OCI-LY1 (cell line): ENCODE measurements at regions not wholly inside any gene's neighbourhood (a gene's known extent, or its start where the extent isn't known, plus 50 kb on each side); places are given as distances from the start of the nearest gene placed in this dataset.

Experiments used
- H2AFZ ChIP-seq: fragments of 200-600 bp; sonication (generic), shearing (Covaris generic); 2 replicates; pipeline ENCODE4 v1.6.0; 2014; ENCODE audit warnings: antibody characterized with exemption, mild to moderate bottlenecking, low read length
- H3F3A ChIP-seq: fragments of 200-600 bp; sonication (generic), shearing (Covaris generic); 2 replicates; pipeline ENCODE4 v1.6.0; 2014; ENCODE audit warnings: mild to moderate bottlenecking, antibody characterized with exemption, low read length, moderate library complexity; ENCODE audit not compliant: insufficient read depth
- H3K27ac ChIP-seq: fragments of 200-600 bp; sonication (generic); 2 replicates; pipeline ENCODE4 v1.5.1; 2014; ENCODE audit warnings: low read length, mixed run types, mild to moderate bottlenecking, low read depth; ENCODE audit not compliant: poor library complexity, severe bottlenecking
- H3K27me3 ChIP-seq: fragments of 200-600 bp; sonication (generic); 2 replicates; pipeline ENCODE4 v1.6.0; 2014; ENCODE audit warnings: antibody characterized with exemption, mild to moderate bottlenecking, low read length, moderate library complexity; ENCODE audit not compliant: insufficient read depth
- H3K36me3 ChIP-seq: fragments of 200-600 bp; sonication (generic); 2 replicates; pipeline ENCODE4 v1.6.1; 2014; ENCODE audit warnings: mild to moderate bottlenecking, antibody characterized with exemption, low read length, moderate library complexity, mixed read lengths; ENCODE audit not compliant: insufficient read depth
- H3K4me1 ChIP-seq: fragments of 200-600 bp; sonication (generic); 2 replicates; pipeline ENCODE4 v1.5.1; 2014; ENCODE audit warnings: mild to moderate bottlenecking, low read length, moderate library complexity; ENCODE audit not compliant: insufficient read depth, severe bottlenecking
- H3K4me2 ChIP-seq: fragments of 200-600 bp; sonication (generic), shearing (Covaris generic); 2 replicates; pipeline ENCODE4 v1.6.1; 2014; ENCODE audit warnings: low read length
- H3K4me3 ChIP-seq: fragments of 200-600 bp; sonication (generic); 2 replicates; pipeline ENCODE4 v1.5.1; 2014; ENCODE audit warnings: low read length, low read depth, mild to moderate bottlenecking, mixed read lengths; ENCODE audit not compliant: poor library complexity, severe bottlenecking
- H3K79me2 ChIP-seq: fragments of 200-600 bp; shearing (Covaris generic); 2 replicates; pipeline ENCODE4 v1.6.1; 2016; ENCODE audit warnings: mixed run types, low read length, mixed read lengths; ENCODE audit not compliant: insufficient read depth
- H3K9ac ChIP-seq: fragments of 200-600 bp; sonication (generic), shearing (Covaris generic); 2 replicates; pipeline ENCODE4 v1.6.1; 2014; ENCODE audit warnings: mild to moderate bottlenecking, low read length, mixed read lengths
- H3K9me2 ChIP-seq: fragments of 200-600 bp; sonication (generic), shearing (Covaris generic); 2 replicates; pipeline ENCODE4 v1.6.1; 2014; ENCODE audit warnings: low read depth, mild to moderate bottlenecking, low read length, mixed read lengths
- H3K9me3 ChIP-seq: fragments of 200-600 bp; shearing (Covaris generic); 2 replicates; pipeline ENCODE4 v1.6.1; 2014; ENCODE audit warnings: low read length, mixed read lengths
- H4K20me1 ChIP-seq: fragments of 200-600 bp; sonication (generic), shearing (Covaris generic); 2 replicates; pipeline ENCODE4 v1.6.0; 2016; ENCODE audit warnings: mild to moderate bottlenecking, low read length; ENCODE audit not compliant: insufficient read depth
- CTCF ChIP-seq: fragments of 200-600 bp; sonication (generic), shearing (Covaris generic); IDR thresholded peaks from 2 replicates; pipeline ENCODE4 v1.5.1; 2017; ENCODE audit warnings: mild to moderate bottlenecking, antibody characterized with exemption, low read length, moderate library complexity, mixed read lengths
- EZH2 ChIP-seq: fragments of 200-600 bp; sonication (generic), shearing (Covaris generic); IDR thresholded peaks from 2 replicates; pipeline ENCODE4 v1.8.0; 2017; ENCODE audit warnings: borderline replicate concordance, mixed run types, mild to moderate bottlenecking, antibody characterized with exemption, low read length, moderate library complexity, mixed read lengths

DNA sequence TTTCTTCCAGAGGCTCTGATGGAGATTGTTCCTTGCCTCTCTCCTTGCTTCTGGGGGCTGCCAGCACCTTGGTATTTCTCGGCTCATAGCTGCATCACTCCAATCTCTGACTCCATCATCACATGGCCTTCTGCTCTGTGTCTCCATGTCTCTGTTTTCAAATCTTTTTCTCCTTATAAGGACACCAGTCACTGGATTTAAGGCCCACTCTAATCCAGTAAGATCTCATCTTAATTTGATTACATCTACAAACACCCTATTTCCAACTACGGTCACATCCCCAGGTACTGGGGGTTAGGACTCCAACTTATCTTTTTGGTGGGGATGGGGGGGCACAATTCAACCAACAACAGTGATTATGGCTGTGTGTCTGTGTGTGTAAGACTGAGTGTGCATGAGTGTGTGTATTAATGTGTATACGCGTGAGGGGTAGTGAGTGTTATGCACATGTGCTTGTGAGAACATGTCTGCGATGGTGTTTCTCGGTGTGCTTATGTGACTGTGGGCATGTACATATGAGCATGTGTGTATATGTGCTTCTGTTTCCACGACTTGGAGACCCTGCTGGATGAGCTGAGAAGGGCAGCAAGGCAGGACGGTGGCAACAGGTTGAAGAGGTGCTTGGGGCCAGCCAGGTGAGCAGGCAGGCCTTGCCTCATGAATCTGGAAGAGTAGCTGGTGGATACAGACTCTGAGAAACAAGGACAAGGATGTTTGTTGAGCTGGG is 130.5 kb downstream of the MRPL14 start:
- H3K4me2 ChIP-seq, result no peak overlapping the region
- no peaks in the 10 kb centered on the region for H3K79me2 ChIP-seq
- TF ChIP-seq EZH2 (no peak), CTCF (no peak)
- no peaks in the 10 kb centered on the region for H4K20me1 ChIP-seq
- H3K9me3 ChIP-seq, result no peaks in the 10 kb centered on the region
- H3K36me3 ChIP-seq, result no peaks in the 10 kb centered on the region
- H3F3A ChIP-seq, result no peaks in the 10 kb centered on the region
- no peak overlapping the region for H2AFZ ChIP-seq
- no peaks in the 10 kb centered on the region for H3K9me2 ChIP-seq
- no peak overlapping the region for H3K4me3 ChIP-seq
- no peak overlapping the region for H3K9ac ChIP-seq
- peaks cover 23% of the 10 kb centered on the region for H3K4me1 ChIP-seq
- no peaks in the 10 kb centered on the region for H3K27me3 ChIP-seq
- H3K27ac ChIP-seq, result no peak overlapping the region

GRCh38 chr6:43995137-43995536 is 132.1 kb downstream of the MRPL14 start:
- H3K9ac ChIP-seq, result no peak overlapping the region
- peaks cover 7% of the 10 kb centered on the region for H3K4me1 ChIP-seq
- no peaks in the 10 kb centered on the region for H3K9me2 ChIP-seq
- TF ChIP-seq EZH2, result no peak
- TF ChIP-seq CTCF, result no peak
- H3K4me3 ChIP-seq, result no peak overlapping the region
- H3K27ac ChIP-seq, result no peak overlapping the region
- no peak overlapping the region for H3K4me2 ChIP-seq
- no peaks in the 10 kb centered on the region for H3K27me3 ChIP-seq
- H3F3A ChIP-seq, result no peaks in the 10 kb centered on the region
- no peak overlapping the region for H2AFZ ChIP-seq
- no peaks in the 10 kb centered on the region for H3K36me3 ChIP-seq
- no peaks in the 10 kb centered on the region for H3K9me3 ChIP-seq
- H4K20me1 ChIP-seq, result no peaks in the 10 kb centered on the region
- H3K79me2 ChIP-seq, result no peaks in the 10 kb centered on the region

DNA sequence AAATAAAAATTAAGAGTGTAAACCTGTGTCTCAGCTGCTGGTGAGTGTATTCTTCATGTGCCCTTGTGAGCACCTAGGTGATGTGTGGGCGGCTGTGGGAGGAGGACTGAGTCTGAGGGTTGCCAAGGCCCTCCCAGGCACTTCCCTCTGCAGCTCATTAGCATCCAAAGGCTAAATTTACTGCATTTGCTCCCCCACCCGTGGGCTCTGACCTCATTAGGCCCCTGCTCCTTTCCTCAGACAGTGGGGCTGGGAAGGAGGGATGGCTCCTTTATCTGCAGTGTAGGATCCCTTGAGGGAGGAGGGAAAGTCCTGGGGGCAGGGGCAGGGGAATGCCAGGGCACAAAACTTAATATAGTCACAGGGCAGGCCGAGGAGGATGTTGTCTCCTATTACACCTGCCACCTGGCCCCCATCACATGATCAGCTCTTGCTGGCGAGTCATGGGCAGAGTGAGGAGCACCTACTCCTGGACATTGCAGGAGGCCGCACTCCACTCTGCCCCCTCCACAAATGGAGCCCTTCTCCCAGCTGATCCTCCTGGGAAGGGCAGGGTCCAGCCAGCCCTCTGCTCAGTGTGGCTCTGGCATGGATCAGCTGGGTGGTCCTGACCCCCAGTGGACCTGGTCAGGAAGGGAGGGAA is 133.2 kb downstream of the MRPL14 start:
- Histone ChIP-seq H3K4me3 (no peak overlapping the region), H3K4me1 (no peaks in the 10 kb centered on the region), H3K4me2 (no peak overlapping the region), H3K9me2 (no peaks in the 10 kb centered on the region), H3K9me3 (no peaks in the 10 kb centered on the region), H3K9ac (no peak overlapping the region), H3K27me3 (no peaks in the 10 kb centered on the region), H3F3A (no peaks in the 10 kb centered on the region), H3K79me2 (no peaks in the 10 kb centered on the region), H3K36me3 (no peaks in the 10 kb centered on the region), H4K20me1 (no peaks in the 10 kb centered on the region), H3K27ac (no peak overlapping the region), H2AFZ (no peak overlapping the region)
- TF ChIP-seq CTCF, result no peak
- TF ChIP-seq EZH2, result no peak
